PFSK-1 (cell line): ENCODE measurements at regions not wholly inside any gene's neighbourhood (a gene's known extent, or its start where the extent isn't known, plus 50 kb on each side); places are given as distances from the start of the nearest gene placed in this dataset.

Experiments used
- FOXP2 ChIP-seq: optimal IDR thresholded peaks from 2 replicates; pipeline ENCODE3; 2011; ENCODE audit warnings: borderline replicate concordance, control low read depth, inconsistent platforms; ENCODE audit not compliant: insufficient read depth; ENCODE audit errors: extremely low read length, extremely low read depth
- POLR2AphosphoS5 ChIP-seq: IDR thresholded peaks from 2 replicates; pipeline ENCODE4 v1.6.1; 2012; ENCODE audit warnings: low read depth, mild to moderate bottlenecking, control low read depth, low read length, moderate library complexity
- SIN3A ChIP-seq: IDR thresholded peaks from 2 replicates; pipeline ENCODE4 v1.6.1; 2012; ENCODE audit warnings: mild to moderate bottlenecking, low read length, moderate library complexity, borderline replicate concordance; ENCODE audit not compliant: insufficient read depth
- TAF1 ChIP-seq: IDR thresholded peaks from 2 replicates; pipeline ENCODE4 v1.6.1; 2012; ENCODE audit warnings: low read length, control low read depth, borderline replicate concordance; ENCODE audit not compliant: insufficient read depth
- TF ChIP-seq, protein P1 (sequence below), 2 experiments: IDR thresholded peaks; 2 replicates each; pipeline versions ENCODE4 v1.6.1 to v1.8.0; 2011 to 2012; ENCODE audit warnings: low read depth in 2 of 2, low read length in 2 of 2, control low read depth in 1 of 2, inconsistent platforms in 1 of 2, mild to moderate bottlenecking in 1 of 2, moderate library complexity in 1 of 2; ENCODE audit not compliant: insufficient read depth in 1 of 2

GRCh38 chr2:176569574-176569973 is 300.3 kb downstream of the MTX2 start:
- no peak for TF ChIP-seq FOXP2
- TF ChIP-seq TAF1: no peak
- TF ChIP-seq POLR2AphosphoS5: no peak
- TF ChIP-seq, protein P1, sequence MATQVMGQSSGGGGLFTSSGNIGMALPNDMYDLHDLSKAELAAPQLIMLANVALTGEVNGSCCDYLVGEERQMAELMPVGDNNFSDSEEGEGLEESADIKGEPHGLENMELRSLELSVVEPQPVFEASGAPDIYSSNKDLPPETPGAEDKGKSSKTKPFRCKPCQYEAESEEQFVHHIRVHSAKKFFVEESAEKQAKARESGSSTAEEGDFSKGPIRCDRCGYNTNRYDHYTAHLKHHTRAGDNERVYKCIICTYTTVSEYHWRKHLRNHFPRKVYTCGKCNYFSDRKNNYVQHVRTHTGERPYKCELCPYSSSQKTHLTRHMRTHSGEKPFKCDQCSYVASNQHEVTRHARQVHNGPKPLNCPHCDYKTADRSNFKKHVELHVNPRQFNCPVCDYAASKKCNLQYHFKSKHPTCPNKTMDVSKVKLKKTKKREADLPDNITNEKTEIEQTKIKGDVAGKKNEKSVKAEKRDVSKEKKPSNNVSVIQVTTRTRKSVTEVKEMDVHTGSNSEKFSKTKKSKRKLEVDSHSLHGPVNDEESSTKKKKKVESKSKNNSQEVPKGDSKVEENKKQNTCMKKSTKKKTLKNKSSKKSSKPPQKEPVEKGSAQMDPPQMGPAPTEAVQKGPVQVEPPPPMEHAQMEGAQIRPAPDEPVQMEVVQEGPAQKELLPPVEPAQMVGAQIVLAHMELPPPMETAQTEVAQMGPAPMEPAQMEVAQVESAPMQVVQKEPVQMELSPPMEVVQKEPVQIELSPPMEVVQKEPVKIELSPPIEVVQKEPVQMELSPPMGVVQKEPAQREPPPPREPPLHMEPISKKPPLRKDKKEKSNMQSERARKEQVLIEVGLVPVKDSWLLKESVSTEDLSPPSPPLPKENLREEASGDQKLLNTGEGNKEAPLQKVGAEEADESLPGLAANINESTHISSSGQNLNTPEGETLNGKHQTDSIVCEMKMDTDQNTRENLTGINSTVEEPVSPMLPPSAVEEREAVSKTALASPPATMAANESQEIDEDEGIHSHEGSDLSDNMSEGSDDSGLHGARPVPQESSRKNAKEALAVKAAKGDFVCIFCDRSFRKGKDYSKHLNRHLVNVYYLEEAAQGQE (IDR thresholded peaks at IDR 0.05; ENCODE audit: insufficient read depth in 1 of 2, low read depth in 2 of 2, low read length in 2 of 2): no peak
- no peak for TF ChIP-seq SIN3A
